ENCODE measurements at regions not wholly inside any gene's neighbourhood (a gene's known extent, or its start where the extent isn't known, plus 50 kb on each side); places are given as distances from the start of the nearest gene placed in this dataset.

GRCh38 chrX:95427389-95427788 is 1257.3 kb upstream of the DIAPH2 start:
- TF ChIP-seq CTCF (IDR thresholded peaks at IDR 0.05; ENCODE audit: low read depth, low read length, poor library complexity, severe bottlenecking): no peak
- no peak for TF ChIP-seq EZH2phosphoT487 (IDR thresholded peaks at IDR 0.05; ENCODE audit: borderline replicate concordance, low read length)

Measured in DOHH2 (cell line).